Stimulated activated CD4-positive, alpha-beta T cell treated with anti-CD3 and anti-CD28 coated beads, Interleukin-4, amount 100 ng/mL, for 4 hours (primary cell): ENCODE measurements at regions not wholly inside any gene's neighbourhood (a gene's known extent, or its start where the extent isn't known, plus 50 kb on each side); places are given as distances from the start of the nearest gene placed in this dataset.
A peak's percentile ranks its signal among the peaks of the same experiment; 100 is the strongest.

ENCODE experiments used
- DNase-seq, 2 experiments: peaks; one replicate each; pipeline ENCODE4 v3.0.0-alpha.2; 2020

DNA sequence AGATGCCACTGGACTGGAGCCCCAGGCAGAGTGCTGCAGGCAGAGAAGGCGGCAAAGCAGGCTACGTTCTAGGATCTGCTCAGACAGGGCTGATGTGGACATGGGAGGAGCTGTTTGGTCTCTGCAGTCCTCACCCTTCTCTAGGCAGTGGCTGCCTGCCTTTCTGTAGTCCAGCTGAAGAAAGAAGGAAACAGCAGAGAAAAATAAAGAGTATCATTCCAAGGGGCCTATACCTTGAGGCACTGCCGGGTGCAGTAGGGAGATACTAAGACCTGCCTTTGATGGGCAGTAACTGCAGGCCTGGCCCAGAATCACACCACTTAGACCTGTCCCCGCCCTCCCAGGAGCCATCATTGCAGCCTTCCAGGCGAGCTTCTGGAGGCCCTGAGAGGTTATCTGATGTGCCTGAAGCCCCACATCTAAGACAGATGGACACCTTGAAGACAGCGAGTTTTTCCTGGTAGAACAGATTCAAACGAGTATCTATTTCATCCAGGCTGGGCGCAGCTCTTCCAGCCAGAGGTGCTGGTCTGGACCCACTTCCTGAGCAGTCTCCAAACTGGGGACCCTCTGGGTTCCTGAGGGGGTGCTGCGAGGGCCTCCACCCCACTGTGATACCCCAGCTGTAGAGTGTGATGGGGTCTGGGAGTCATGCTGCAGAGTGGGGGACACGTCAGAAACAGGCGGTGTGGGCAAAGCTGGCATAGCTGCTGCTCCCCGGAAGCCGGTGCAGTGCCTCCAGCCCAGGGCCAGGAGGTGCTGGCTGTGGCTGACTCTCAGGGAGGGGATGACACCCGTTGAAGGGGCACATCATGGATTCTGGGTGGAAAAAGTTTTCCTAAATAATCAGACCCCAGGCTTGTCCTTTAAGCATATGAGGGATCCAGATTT is 87.3 kb upstream of the OTOS start:
- DNase-seq: no peak

DNA sequence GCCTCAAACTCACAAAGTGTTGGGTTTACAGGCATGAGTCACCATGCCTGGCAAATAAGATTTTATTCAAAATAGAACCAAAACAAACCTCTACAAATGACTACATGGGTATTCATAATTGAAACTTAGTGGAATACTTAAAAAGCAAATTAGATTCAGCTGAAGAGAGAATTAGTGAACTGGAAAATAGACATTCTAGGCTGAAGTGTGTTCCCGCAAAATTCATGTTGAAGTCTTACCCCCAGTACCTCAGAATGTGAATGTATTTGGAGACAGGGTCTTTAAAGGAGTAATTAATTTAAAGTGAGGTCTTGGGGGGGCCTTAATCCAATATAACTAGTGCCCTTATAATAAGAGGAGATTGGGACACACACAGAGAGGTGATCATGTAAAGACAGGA is 88.5 kb upstream of the OTOS start:
- DNase-seq: no peak

DNA sequence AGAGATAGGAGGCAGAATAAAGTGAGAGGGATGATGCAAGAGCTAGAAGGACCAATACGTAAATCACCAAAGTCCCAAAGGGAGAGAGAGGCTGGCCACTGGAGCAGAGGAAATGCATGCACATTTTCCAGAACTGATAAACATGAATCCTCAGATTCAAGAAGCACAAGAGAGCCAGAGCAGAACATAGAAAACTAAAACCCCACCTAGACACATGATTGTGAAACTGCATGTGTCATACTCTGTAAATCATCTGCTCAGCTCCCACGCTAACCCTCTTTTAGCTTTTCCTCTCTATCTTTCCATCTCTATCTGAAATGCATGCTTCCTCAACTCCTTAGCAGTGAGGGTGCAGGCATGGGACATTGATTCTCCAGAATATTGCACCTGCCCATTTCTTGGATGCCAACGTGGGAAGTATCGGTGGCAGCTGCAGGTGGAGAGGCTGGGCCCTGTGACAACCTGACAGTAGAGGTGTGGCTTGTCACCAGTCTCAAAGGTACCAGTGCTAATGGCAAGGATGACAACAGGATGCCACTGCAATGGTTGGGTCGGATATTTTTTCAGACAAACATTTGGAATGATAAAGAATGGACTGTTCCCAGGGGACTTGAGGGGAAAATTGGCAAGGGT is 89.3 kb upstream of the OTOS start:
- DNase-seq: no peak

DNA sequence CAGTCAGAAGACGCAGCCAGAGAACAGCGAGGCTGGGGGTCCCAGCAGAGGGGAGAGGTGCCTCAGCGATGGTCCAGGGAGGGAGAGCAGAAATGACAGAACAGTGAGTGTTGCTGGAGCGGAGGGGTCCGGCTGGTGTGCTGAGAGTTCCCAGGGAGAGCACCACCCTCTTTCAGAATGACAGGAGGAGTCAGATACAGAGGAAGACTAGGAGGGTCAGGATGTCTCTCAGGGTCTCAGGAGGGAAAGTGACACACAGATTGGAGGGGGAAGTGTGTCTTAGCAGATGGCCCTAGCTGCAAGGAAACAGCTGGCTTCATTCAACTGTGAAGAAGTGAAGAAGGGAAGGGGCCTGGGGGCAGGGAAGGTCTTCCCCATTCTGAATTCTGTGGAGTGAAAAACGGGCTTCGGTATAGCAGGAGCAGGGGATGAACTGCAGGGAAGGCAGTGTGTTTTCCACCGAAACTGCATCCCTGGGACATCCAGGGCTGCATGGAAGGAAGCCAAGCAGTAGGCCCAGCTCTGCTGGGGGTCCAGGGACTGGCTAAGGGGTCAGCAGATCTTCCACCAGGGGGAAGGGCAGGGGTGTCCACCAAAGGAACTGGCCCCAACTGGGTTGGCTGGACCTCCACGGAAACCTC is 90.0 kb upstream of the OTOS start:
- DNase-seq: no peak

DNA sequence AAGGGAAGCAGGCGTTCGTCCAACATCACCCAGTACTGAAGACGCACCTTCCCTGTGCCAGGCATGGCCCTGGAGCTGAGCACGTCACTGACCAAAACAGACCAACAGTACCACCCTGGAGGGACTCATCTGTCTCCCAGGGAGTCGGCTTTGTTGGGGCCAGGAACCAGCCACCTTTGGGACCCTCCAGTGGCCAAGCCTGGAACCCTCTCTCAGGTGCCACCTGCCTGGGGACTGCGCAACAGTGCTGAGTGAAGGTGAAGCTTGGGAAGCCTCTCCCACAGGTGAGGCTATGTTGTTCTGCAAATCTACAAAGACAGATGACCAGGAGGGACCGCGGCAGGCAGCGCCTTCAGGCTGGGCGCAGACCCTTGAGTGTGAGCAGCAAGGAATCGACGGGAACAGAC is 91.4 kb upstream of the OTOS start:
- no peak for DNase-seq

DNA sequence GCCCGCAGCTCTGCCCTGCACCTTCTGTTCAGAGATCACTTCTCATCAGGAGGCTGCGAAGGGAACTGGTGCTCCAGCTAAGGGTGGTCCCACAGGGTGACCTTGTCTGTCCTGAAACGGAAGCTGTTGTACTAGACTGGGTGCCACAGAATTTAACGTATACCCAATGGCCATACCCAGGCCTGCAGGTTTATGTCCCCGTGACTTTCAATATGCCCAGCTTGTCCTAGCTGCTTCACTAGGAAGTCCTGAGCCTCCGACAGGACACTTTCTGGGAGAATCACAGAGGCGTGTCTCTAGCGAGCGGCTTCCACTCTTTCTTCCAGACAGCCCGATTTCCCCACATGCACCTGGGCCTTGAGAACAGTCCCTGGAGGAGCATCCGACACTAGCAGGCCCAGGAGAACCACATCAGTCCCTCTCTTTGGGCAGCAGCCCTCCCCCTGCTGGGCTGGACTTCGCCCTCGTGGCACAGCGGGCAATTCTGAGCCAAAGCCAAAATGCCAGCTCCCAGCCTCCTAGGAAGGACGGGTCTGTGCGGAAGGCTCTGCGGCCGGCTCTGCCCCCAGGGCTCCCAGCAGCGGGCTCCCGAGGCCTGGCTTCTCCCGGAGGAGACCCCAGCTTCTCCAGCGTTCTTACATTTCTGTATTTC is 91.9 kb upstream of the OTOS start:
- DNase-seq: no peak

DNA sequence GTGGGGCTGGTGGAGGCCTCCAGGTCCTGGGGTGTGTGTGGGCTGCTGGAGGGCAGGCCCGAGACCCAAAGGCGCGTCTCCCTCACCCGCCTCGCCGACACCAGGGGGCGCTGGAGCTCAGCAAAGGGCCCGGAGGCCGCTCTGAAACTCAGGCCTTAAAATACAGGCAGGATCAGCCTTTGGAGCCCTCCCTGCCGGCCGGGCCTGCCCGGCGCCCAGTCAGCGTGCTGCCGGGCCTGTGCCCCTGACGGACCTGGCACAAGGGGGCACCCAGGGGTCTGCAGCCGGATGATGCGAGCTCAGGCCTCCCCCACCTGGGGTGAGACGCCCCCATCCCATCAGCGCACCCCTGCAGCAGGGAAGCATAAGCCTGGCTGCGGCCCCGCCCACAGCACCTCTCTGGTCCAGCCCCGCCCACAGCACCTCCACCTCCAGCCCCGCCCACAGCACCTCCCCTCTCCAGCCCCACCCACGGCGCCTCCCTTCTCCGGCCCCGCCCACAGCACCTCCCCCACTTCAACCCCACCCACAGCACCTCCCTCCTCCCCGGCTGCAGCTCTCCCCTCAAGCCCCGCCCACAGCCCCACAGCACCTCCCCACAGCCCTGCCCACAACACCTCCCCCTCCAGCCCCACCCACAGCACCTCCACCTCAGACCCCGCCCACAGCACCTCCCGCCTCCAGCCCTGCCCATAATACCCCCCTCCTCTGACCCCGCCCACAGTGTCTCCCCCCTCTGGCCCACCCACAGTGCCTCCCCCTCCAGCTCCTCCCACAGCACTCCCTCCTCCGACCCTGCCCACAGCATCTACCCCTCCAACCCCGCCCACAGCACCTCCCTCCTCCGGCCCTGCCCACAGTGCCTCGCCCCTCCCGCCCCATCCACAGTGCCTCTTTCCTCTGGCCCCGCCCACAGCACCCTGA is 92.8 kb upstream of the OTOS start:
- peak; percentile 66 to 70 for DNase-seq

DNA sequence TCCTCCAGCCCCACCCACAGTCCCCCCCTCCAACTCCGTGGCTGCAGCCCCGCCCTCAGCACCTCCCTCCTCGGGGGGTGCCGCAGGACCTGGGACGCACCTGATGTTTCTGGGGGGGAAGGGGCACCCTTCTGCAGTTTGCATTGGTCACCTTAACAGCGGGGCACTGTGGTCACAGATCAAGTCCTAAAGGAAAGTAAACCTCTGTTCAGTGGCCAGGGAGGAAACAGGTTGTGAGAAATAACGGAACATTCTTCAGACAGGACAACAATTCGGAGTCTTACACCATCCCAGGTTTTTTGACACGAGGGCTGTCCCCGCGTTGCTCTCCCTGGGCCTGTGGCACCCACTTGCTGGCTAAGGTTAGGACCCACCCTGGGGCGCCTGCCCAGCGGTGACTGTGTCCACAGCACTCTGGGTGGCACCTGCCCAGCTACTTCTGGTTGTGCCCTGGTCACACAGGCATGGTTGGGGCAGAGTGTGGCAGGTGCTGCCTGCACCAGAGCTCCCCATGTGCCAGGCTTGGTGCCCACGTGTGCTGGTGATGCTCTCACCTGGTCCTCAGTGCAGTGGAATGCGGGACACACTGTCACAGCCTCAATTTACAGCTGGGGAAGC is 93.5 kb upstream of the OTOS start:
- no peak for DNase-seq

DNA sequence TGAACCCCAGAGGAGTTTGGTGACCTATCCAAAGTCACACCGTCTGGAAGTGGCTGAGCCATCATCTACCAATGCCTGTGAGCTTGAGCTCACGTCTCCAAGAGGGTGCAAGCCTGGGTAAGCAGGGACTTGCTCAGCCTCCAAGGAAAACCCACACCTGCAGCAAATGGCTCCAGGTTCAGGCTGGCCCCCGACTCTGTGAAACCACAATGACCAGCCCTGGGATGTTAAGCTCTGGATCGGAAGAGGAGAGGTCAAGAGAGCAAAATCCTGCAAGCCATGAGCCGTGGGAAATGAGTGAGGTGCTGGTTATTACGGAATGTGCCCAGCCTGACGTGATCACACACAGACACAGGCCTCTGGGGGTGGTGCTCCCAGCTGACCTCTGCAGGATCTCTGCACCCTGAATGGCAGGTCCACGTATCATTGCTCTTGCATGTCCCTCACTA is 94.1 kb upstream of the OTOS start:
- DNase-seq: no peak

DNA sequence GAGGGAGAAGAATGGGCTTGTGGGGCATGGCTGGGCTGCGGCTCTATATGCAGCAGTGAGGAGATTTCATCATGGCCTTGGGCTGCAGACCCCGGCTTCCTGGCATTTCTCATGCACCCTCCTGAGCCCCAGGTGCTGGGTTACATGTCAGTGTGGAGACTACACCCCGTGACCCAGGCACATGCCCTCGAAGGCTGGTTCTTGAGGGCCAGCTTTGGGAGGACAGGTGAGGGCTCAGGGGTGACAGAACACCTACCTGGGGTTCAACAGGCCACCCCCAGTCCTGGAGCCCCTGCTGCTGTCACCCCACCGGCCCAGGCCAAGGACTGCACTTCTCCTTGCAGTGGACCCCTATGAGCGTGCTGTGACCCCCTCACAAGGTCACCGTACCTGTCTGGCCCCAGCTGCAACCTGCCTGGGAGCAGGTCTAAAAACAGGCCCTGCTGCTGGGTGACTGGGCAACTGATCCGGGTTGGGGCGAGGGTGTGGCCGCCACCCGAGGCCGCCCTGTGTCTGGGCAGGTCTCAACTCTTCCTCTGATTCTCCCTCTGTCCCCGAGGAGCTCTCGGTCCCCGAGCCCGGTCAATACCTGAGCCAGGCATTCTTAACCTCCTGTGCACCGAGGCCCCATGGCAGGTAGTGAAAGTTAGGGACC is 94.8 kb upstream of the OTOS start:
- DNase-seq: no peak

DNA sequence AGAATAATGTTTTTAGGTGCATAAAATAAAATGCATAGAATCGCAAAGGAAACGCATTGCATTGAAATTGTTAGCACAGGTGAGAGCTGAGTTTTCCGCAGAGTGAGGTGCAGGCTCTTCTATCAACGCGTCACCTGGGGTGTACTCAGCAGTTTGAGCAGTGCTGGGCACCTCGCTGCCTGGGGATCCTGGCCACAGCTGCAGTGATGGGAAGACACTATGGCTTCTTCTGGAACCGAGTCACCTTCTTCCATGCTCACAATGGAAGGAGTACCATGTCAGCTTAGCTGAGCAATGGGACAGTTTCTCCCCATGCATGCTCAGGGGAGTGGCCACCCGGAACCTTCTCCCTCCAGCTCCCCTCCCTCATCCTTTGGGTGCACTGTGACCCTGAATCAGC is 95.4 kb upstream of the OTOS start:
- no peak for DNase-seq

DNA sequence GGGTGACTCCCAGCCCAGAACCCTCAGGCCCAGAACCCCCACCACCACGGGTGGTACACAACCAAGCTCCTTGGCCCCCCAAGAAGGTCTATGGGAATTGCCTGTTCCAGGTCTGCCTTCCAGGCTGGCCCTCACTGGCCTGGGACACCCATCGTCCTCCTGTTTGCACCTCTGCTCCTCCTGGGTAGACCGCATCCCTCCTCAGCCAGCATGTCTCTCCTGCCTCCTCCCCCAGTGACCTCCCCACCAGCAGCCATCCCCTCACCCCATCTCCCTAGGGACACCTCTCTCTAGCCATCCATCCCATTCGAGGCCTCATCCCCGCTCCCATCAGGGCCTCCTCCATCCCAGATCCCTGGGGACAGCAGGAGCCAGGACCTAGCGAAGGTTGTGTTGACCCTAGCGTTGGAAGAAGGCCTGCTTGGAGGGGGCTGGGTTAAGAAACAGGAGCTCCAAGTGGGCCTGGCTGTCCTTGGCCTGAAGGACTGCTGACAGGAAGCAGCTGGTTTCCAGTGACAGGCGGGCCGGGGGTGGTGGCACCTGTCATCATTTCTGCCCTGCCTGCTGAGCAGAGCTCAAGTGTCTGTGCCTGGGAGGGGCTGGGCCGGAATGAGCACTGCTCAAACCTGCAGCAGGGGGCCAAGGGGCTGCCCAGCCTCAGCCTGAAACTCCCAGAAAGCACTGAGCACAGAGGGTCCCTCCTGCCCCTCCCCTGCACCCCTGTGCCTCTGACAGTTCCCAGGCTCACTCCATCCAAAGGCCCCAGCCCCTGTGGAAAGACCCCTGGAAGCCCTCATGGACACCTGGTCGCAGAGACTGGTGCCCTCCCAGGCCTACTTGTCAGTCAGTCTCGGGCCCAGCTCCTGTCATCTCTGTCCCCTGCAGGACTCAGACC is 96.0 kb upstream of the OTOS start:
- DNase-seq: no peak

DNA sequence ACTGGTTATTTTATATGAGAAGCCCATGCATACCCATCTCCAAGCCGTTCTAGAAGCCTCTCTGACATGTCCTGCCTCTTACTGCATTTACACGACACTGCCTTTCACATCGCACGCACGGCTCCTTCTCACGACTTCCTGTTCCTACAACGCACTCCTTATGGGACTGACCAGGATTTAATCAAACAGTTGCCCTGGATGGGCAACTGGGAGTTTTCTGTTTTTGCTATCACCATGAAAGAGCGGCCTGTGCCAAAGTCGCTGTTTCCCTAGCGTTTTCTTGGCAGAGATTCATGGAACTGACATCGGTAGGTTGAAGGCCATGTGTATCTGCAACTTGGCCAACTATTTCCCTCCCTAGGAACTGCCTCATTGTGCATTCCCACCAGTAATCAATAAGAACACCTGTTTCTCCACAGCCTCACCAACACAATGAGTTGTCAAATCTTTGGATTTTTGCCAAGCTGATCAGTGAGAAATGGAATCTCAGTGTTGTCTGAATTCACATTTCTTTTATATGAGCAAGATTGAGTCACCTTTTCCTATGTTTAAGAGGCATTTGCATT is 97.2 kb upstream of the OTOS start:
- DNase-seq: no peak

DNA sequence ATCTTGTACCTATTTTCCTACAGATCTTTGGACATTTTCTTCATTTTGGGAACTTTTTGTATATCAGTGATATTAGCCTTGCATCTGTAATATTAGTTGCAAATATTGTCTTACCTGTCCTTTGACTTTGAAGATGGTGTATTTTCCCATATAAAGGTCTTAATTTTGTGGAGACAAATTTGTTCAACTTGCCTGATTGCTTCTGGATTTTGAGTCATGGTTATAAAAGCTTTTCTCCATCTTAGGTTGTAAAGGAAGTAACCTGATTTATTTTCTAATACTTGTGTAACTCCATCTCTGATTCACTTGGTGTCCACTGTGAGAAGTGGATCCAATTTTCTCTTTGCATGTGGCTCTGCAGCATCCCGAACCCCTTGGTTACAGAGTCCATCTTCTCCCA is 97.7 kb upstream of the OTOS start:
- no peak for DNase-seq

DNA sequence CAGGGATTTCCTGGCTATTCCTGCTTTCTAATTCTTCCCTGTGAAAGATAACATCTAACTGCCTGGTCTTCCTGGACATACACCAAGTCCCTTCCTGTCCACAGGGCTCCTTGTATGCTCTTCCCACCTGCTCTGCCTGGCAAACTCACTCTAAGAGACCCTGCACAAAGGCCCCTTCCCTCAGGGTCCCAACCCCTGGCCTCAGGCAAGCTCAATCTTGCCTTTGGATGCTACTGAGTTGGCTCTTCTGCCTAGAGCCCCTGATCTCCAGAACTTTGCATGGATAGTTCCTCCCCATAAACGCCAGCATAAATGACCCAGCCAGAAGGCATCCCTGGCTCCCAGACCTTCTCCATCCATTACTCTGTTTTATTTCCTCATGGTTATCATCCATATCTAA is 98.3 kb upstream of the OTOS start:
- no peak for DNase-seq

DNA sequence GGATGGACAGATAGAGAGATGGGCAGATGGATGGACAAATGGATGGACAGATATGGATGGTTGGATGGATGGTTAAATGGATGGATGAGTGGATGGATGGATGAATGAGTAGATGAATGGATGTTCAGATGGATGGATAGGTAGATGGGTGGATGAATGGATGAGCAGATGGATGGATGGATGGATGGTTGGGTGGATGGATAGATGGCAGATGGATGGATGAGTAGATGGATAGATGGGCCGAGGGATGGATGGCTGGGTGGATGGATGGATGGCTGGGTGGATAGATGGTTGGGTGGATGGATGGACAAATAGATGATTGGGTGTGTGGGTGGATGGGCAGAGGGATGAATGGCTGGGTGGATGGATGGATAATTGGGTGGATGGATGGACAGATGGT is 98.9 kb upstream of the OTOS start:
- no peak for DNase-seq

DNA sequence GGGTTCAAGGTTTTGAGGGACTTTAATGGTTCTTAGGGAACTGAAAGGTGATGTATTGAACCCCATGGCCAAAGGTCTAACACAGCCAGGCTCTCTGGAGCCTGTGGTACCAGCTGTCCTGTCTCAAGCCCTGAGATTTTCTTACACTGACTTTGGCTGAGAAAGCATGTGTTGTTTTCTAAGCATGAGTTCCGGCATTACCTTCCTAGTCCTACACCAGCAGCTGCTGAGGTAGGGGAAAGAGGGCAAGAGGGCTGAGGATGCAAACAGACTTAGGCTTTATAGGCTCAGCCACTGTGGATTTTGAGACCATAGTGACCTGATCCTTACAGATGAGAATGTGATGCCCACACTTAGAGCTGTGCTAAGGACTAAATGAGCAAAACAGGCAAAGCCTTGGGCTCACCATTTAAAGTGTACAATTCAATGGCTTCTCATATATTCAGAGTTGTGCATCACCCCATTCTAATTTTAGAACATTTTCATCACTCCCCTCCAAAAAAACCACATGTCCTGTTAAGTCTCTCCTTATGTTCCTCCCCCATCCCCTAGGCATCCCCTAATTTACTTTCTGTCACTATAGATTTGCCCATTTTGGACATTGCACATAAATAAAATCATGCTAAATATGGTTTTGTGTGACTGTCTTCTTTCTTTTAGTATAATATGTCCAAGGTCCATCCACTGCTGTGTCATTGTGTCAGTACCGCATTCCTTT is 99.7 kb upstream of the OTOS start:
- no peak for DNase-seq

DNA sequence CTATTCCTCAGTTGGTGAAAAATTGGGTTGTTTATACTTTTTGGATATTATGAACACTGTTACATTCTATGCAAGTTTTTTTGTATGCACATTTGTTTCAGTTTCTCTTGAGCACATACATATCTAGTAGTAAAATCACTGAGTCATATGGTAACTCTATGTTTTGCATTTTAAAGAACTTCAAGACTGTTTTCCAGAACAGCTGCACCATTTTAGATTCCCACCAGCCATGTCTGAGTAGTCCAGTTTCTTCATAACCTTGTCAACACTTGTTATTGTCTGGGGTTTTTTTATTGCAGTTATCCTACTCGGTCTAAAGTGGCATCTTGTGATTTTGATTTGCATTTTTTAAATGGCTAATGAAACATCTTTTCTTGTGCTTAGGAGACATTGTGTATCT is 100.3 kb upstream of the OTOS start:
- DNase-seq: no peak

DNA sequence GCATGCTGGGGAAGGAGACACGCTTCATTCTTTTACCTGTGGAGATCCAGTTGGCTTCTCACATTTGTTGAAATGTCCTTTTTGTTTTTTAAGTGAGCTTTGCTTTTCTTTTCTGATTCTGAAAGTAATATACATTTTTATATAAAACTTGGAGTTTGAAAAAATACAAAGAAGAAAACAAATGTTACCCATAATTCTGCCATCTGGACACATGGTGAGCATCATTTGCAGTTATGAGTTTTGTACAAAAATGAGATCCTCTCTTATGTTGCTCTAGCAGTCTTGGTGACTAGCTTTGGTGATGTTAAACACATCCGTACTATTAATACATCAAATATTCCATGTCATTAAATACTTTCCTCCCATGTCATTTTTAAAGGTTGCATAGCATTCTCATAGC is 101.1 kb upstream of the OTOS start:
- DNase-seq: no peak
